CD4-positive, alpha-beta T cell treated with Interleukin-4 for 1 hour (primary cell): ENCODE measurements at regions not wholly inside any gene's neighbourhood (a gene's known extent, or its start where the extent isn't known, plus 50 kb on each side); places are given as distances from the start of the nearest gene placed in this dataset.
A peak's percentile ranks its signal among the peaks of the same experiment; 100 is the strongest.
"Not testable (repeated sequence)": the region's sequence is repeated elsewhere in the genome, so short reads cannot be mapped to it uniquely, and the experiment has no call there.

Experiments
- DNase-seq, 2 donors: peaks; one replicate each; pipeline ENCODE4 v3.0.0-alpha.2; 2020 to 2022

- DNase-seq: peak; percentile 65
These were observed 192.5 kb upstream of the STK26 start for GRCh38 chrX:131830400-131831184.

DNA sequence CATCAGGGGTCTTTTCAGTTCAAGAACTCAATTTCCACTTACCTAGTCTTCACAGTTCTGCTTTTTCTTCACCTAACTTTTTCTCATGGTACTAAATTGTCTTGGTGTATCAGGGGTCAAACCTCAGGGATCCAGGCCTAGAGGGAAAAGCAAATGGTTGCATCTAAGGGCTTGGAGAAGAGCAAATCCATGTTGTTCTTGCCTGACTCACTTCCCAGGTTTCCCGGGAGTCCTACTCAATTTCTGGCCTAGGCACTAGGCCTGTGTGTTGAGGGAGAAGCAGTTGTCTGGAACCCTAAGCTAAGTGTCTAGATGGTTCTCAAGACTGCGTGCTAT lies 191.9 kb upstream of the STK26 start:
- DNase-seq: no peak

DNA sequence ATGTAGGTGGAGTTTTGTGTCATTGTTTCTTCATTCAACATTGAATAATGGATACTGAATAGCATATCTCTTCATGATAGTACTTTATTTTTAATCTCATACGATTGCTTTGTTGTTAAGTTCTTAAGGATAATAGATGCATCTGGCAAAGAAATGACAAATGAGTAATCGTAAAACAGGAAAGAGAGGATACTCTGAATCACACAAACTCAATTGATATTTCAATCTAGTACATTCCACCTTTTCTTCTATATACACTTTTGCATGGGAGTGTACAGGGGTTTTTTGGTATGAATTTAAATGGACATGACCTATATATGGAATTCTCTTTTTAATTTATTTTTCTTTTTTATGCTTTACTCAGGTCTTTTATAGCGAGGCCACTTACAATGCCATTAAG lies 186.9 kb upstream of the STK26 start:
- no peak for DNase-seq

DNA sequence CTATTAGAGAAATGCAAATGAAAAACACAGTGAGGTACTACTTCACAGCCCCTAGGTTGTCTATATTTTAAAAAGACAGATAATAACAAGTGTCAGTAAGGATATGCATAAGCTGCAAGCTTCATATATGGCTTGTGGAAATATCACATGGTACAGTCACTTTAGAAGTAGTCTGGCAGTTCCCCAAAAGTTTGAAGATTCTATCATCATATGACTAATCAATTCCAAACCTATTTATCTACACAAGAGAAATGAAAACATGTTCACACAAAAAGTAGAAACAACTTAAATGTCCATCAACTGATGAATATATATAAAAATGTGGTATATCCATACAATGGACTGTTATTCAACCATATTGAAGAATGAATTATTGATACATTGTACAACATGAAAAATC lies 185.8 kb upstream of the STK26 start:
- DNase-seq: no peak

- DNase-seq: no peak
These were observed 182.2 kb upstream of the STK26 start for GRCh38 chrX:131840799-131841495.

DNA sequence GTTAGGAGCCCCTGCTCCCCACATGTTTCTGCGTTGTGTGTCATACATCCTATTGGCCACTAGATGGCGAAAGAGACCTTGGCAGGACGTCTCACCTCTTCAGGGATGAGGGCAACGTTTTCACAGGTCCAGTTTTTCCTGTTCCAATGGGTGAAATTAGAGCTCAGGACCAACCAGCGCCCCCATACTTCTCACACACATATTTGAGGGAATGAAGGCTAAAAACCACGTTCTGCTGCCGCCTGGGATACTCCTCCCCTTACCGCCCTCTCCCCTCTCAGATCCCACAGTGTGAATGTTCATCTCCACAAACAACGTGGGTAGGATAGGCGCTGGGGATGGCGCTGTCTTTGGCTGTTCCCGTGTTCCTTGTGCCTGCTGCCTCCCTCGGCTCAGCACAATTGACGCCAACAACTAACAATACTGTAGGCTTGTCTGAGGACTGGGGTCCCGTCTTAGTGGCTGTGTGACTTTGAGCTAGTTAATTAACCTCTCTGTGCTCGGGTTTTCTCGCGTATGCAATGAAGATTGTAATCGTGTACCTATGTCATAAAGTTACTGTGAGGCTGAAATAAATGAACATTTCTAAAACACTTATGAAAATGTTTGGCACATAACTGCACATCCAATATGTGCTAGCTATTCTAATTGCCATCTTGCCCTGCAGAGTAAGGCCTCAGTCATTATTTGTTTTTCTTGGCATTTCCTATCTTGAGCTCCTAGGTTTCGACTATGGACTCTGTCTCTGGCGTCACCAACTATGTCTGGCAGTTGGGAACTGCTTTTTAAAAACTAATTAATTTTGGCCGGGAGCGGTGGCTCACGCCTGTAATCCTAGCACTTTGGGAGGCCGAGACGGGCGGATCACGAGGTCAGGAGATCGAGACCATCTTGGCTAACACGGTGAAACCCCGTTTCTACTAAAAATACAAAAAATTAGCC lies 181.3 kb upstream of the STK26 start:
- DNase-seq: peak; percentile 53 to 59

GRCh38 chrX:131843987-131844386 lies 179.1 kb upstream of the STK26 start:
- DNase-seq: no peak

- DNase-seq: no peak
These were observed 177.9 kb upstream of the STK26 start for GRCh38 chrX:131845201-131845600.

GRCh38 chrX:131845771-131846170 lies 177.3 kb upstream of the STK26 start:
- no peak for DNase-seq

DNA sequence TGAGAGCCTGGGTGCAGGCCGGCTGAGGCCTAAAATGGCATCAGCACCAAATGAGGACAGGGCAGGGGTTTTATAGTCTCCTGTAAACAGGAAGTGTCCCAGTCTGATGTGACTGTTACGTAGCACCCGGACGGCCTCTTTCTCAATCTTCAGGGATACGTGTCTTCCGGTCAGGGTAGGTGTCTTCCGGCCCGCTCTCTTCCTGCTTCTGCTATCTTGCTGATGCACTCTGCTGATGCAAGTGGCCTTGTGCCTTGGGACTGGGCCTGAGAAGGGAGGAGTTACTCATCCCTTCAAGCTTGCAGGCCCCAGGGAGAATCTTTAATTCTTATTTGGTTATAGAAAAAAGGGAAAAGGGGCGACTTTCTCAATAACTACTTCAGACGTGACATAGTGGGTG lies 172.1 kb upstream of the STK26 start:
- peak in 1 of 2 donors; percentile 45 for DNase-seq

DNA sequence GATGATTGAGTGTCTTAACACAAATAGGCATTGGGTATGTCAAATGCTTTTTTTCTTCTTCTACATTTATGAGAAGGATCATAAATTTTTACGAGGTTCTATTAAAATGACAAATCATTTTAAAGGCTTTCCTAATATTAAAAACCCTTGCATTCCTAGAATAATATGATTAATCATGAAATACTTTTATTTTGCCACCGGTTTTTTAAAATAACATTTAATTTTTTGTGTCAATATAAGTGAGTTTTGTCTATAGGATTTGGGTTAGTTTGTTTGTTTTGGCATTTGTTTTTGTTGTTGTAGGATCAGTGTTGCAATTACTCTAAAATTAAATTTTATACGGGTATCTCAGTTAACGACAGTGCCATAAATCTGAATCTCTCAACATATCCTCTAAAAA lies 169.7 kb upstream of the STK26 start:
- no peak for DNase-seq

DNA sequence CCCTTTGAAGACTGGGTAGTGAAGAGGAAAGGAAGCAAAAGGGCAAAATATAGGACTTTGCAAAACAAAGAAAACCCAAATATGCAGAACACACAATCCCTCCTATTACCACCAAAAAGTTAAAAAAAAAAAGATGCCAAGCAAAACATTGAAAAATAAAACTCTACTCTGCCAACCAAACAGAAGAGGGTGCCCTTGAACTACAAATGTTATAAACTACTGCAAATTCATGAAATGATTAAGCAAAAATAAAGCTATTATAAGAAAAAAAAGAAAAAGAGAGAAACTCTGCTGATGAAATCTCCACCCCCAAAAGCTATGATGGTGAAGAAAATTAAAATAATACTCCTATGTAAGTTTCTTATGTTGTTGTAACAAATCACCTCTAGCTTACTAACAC lies 168.5 kb upstream of the STK26 start:
- DNase-seq: peak in 1 of 2 donors; percentile 35

DNA sequence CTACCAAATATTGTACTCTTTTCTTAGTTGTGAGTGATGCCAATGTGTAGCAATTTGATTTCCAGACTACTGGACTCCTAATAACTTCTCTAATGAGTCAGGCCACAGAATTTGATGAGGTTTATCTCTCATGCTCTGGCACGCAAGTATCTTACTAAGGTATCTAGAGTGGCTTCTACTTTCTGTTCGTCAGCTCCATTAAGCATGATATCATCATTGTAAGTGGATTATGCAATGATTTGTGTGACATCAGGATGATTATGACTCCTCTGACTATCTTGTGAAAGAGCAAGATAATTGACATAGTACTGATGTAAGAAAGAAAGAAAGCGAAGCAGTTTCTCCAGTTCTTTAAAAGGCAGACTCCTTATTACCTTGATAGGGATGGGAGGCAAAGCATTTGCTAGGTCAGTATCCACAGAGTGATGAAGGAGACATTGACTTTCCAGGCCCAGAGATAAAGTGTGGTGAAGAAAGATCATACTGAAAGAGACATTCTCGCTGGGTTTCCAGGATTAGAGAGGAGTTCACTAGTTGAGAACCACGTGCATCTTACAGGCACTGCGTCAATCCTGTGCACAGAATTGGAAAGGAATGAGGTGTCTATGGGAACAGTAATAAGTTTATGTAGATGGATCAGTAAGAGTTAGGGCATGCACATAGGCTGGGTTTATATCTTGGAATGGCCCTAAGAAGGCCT lies 161.9 kb upstream of the STK26 start:
- no peak for DNase-seq

GRCh38 chrX:131862321-131862720 lies 160.8 kb upstream of the STK26 start:
- no peak for DNase-seq

DNA sequence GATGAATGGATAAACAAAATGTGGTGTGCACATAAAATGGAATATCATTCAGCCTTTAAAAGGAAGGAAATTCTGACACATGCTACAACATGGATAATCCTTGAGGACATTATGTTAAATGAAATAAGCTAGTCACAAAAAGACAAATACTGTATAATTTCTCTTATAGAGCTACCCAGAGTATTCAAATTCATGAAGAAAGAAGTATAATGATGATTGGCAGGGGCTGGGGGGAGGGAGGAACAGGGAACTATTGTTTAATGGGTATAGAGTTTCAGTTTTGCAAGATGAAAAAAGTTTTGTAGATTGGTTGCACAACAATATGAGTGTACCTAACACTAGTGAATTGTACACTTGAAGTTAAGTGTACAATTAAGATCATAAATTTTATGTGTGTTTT lies 153.9 kb upstream of the STK26 start:
- no peak for DNase-seq

- no peak for DNase-seq
These were observed 148.8 kb upstream of the STK26 start for GRCh38 chrX:131874300-131874699.

GRCh38 chrX:131875827-131876226 lies 147.3 kb upstream of the STK26 start:
- DNase-seq: not testable (repeated sequence)

DNA sequence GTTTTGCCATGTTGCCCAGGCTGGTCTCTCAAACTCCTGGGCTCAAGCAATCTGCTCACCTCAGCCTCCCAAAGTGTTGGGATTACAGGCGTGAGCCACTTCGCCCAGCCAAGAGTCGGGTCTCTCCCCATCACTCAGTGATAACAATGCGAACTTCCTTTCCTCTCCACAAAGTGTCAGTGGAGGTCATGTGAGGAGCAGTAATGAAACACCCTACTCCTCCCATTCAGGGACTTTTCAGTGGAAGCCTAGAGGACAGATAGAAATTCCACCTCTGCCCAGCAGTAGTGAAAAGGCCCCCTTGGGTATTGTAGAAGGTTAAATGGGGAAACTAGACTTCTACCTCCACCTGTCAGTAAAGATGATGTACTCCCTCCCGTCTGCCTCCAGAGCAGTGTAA lies 141.9 kb upstream of the STK26 start:
- no peak for DNase-seq

GRCh38 chrX:131885042-131885441 lies 138.1 kb upstream of the STK26 start:
- DNase-seq: not testable (repeated sequence)

DNA sequence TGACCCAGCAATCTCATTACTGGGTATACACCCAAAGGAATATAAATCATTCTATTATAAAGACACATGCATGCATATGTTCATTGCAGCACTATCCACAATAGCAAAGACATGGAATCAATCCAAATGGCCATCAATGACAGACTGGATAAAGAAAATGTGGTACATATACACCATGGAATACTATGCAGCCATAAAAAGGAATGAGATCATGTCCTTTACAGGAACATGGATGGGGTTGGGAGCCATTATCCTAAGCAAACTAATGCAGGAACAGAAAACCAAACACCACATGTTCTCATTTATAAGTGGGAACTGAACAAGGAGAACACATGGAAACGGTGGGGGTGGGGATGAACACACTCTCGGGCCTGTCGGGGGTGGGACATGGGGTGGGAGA lies 129.2 kb upstream of the STK26 start:
- not testable (repeated sequence) for DNase-seq

- DNase-seq: no peak
These were observed 128.1 kb upstream of the STK26 start for GRCh38 chrX:131894995-131895394.

GRCh38 chrX:131895807-131896206 lies 127.3 kb upstream of the STK26 start:
- DNase-seq: peak in 1 of 2 donors; percentile 2

DNA sequence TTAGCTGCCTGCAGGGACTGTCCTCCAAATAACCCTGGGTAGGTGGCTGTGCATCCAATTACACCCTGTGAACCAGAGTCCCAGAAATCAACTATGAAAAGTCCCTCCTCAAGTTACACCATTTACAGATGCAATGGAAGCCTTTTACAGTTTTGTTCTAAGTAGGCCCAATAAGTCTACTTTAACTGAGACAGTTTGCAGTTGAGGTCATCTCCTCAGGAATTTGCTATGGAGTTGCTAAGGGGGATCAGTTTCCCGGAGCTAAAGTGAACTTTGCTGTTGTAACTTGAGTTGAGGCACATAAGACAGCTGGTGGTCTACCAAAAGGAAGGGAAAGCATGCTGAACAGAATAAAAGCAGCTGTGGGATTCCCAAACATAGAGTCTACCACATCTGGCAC lies 121.6 kb upstream of the STK26 start:
- DNase-seq: no peak
